HG03457 (cell line): ENCODE measurements at regions not wholly inside any gene's neighbourhood (a gene's known extent, or its start where the extent isn't known, plus 50 kb on each side); places are given as distances from the start of the nearest gene placed in this dataset.

ENCODE experiments used
- ATAC-seq: cut with Tn5 transposase; IDR thresholded peaks from one replicate; pipeline ENCODE4 v1.9.1; 2021; ENCODE audit warnings: moderate number of reproducible peaks; ENCODE audit not compliant: unreplicated experiment

GRCh38 chr2:122003196-122003940, 247.9 kb downstream of the TSN start:
- ATAC-seq: no peak

GRCh38 chr2:122007126-122007525, 251.7 kb downstream of the TSN start:
- no peak for ATAC-seq

- no peak for ATAC-seq
Measured at GRCh38 chr2:122007577-122007976, 252.1 kb downstream of the TSN start.

- ATAC-seq: no peak
Measured at GRCh38 chr2:122009561-122009960, 254.1 kb downstream of the TSN start.

- ATAC-seq: no peak
Measured at GRCh38 chr2:122011493-122012270, 256.2 kb downstream of the TSN start.

GRCh38 chr2:122018736-122019135, 263.3 kb downstream of the TSN start:
- no peak for ATAC-seq

- no peak for ATAC-seq
Measured at GRCh38 chr2:122019724-122020123, 264.3 kb downstream of the TSN start.

GRCh38 chr2:122020377-122020776, 264.9 kb downstream of the TSN start:
- no peak for ATAC-seq

GRCh38 chr2:122021941-122022340, 266.5 kb downstream of the TSN start:
- no peak for ATAC-seq

- ATAC-seq: no peak
Measured at GRCh38 chr2:122022531-122022930, 267.1 kb downstream of the TSN start.

GRCh38 chr2:122023059-122023864, 267.8 kb downstream of the TSN start:
- ATAC-seq: no peak

- ATAC-seq: no peak
Measured at GRCh38 chr2:122027510-122028217, 272.2 kb downstream of the TSN start.

GRCh38 chr2:122028371-122029100, 273.1 kb downstream of the TSN start:
- no peak for ATAC-seq

GRCh38 chr2:122029456-122029855, 274.0 kb downstream of the TSN start:
- no peak for ATAC-seq

- ATAC-seq: no peak
Measured at GRCh38 chr2:122029945-122030344, 274.5 kb downstream of the TSN start.

GRCh38 chr2:122031544-122032263, 276.3 kb downstream of the TSN start:
- no peak for ATAC-seq

- ATAC-seq: no peak
Measured at GRCh38 chr2:122032264-122032645, 276.8 kb downstream of the TSN start.

- no peak for ATAC-seq
Measured at GRCh38 chr2:122033778-122034177, 278.3 kb downstream of the TSN start.

- no peak for ATAC-seq
Measured at GRCh38 chr2:122034344-122034743, 278.9 kb downstream of the TSN start.

GRCh38 chr2:122034777-122035176, 279.3 kb downstream of the TSN start:
- no peak for ATAC-seq
